Naive thymus-derived CD4-positive, alpha-beta T cell (primary cell): ENCODE measurements at regions not wholly inside any gene's neighbourhood (a gene's known extent, or its start where the extent isn't known, plus 50 kb on each side); places are given as distances from the start of the nearest gene placed in this dataset.

Experiments used
- ATAC-seq: fragments of 150-1000 bp; cut with Tn5 transposase; 2 replicates; pipeline ENCODE4 v1.10.0; 2021; ENCODE audit warnings: mild to moderate bottlenecking, moderate library complexity
- CTCF ChIA-PET: fragments of 350-600 bp; sonication (Branson Sonifier 250); formaldehyde crosslinking; loops from one replicate; lab custom pipeline; 2021; ENCODE audit warnings: antibody characterized with exemption; lab: Charles Lee
- POLR2A ChIA-PET: fragments of 350-600 bp; sonication (Branson Sonifier 250); formaldehyde crosslinking; loops from one replicate; lab custom pipeline; 2021; ENCODE audit warnings: antibody characterized with exemption, inconsistent platforms; lab: Charles Lee
- DNase-seq, 9 donors: peaks; one replicate each; pipeline versions ENCODE4 v3.0.0 to v3.0.0-alpha.2; 2020 to 2022; ENCODE audit warnings: mixed read lengths in 1 of 9
- H3K27ac ChIP-seq: one replicate; pipeline ENCODE4 v1.7.0; 2013; ENCODE audit warnings: mild to moderate bottlenecking, low read depth, low read length, moderate library complexity
- H3K27me3 ChIP-seq, 2 donors: one replicate each; pipeline ENCODE4 v1.7.0; 2013; ENCODE audit warnings: low read length in 2 of 2, mild to moderate bottlenecking in 2 of 2, moderate library complexity in 2 of 2; ENCODE audit not compliant: control insufficient read depth in 2 of 2, insufficient read depth in 2 of 2
- H3K36me3 ChIP-seq, 3 experiments: 1 replicate in 2 of 3; 2 replicates in 1 of 3; pipeline ENCODE4 v1.7.0; 2013; ENCODE audit warnings: low read length in 3 of 3, mild to moderate bottlenecking in 3 of 3, moderate library complexity in 1 of 3; ENCODE audit not compliant: insufficient read depth in 3 of 3, control insufficient read depth in 2 of 3
- H3K4me1 ChIP-seq, 2 donors: one replicate each; pipeline ENCODE4 v1.7.0; 2013; ENCODE audit warnings: low read length in 2 of 2, mild to moderate bottlenecking in 2 of 2, moderate library complexity in 1 of 2; ENCODE audit not compliant: control insufficient read depth in 2 of 2, insufficient read depth in 2 of 2
- H3K4me3 ChIP-seq: 2 replicates; pipeline ENCODE4 v1.7.0; 2013; ENCODE audit warnings: mild to moderate bottlenecking, low read length
- H3K9me3 ChIP-seq, 3 experiments: 1 replicate in 2 of 3; 2 replicates in 1 of 3; pipeline ENCODE4 v1.7.0; 2013; ENCODE audit warnings: low read length in 3 of 3; ENCODE audit not compliant: control insufficient read depth in 2 of 3
- H3K27ac Mint-ChIP-seq, 9 donors: one replicate each; pipeline ENCODE4 v1.8.0; 2020 to 2022; ENCODE audit warnings: mixed read lengths in 9 of 9, mild to moderate bottlenecking in 8 of 9, moderate library complexity in 5 of 9, inconsistent platforms in 2 of 9
- H3K27me3 Mint-ChIP-seq, 5 donors: one replicate each; pipeline ENCODE4 v1.8.0; 2021 to 2022; ENCODE audit warnings: mixed read lengths in 5 of 5, mild to moderate bottlenecking in 1 of 5
- H3K36me3 Mint-ChIP-seq, 5 donors: one replicate each; pipeline ENCODE4 v1.8.0; 2020 to 2022; ENCODE audit warnings: mixed read lengths in 5 of 5, mild to moderate bottlenecking in 3 of 5, inconsistent platforms in 1 of 5
- H3K4me1 Mint-ChIP-seq, 7 donors: one replicate each; pipeline ENCODE4 v1.8.0; 2020 to 2022; ENCODE audit warnings: mixed read lengths in 7 of 7, mild to moderate bottlenecking in 3 of 7, inconsistent platforms in 1 of 7
- H3K4me3 Mint-ChIP-seq, 10 donors: one replicate each; pipeline ENCODE4 v1.8.0; 2020 to 2022; ENCODE audit warnings: mild to moderate bottlenecking in 10 of 10, mixed read lengths in 10 of 10, moderate library complexity in 6 of 10, inconsistent platforms in 2 of 10
- H3K9me3 Mint-ChIP-seq, 11 donors: one replicate each; pipeline ENCODE4 v1.8.0; 2020 to 2022; ENCODE audit warnings: mixed read lengths in 11 of 11, mild to moderate bottlenecking in 4 of 11, inconsistent platforms in 1 of 11, moderate library complexity in 1 of 11
- intact Hi-C, 2 donors: fragments of 100-400 bp; cut with micrococcal nuclease; formaldehyde crosslinking; loops; one replicate each; pipeline ENCODE4 v1.15.1; 2023

DNA sequence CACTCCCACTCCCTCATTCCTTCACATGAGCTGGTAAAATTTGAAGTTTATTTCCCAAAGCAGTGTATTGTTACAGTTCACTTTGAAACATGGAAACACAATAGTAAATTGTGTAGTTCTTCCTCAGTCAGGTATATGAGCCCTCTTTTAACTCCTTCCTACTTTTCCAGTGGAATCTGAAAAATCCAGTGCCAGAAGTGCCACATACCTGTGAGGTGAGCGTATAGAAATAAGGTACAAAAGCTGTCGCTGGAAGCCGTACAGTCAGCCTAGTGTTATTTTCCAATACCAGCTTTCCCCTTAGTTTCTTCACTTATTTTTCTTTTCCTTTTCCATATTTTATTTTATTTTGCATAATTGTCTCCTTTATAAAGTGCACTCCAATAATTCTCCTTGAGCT, 81.7 kb upstream of the CADM2 start:
- ATAC-seq = no peak
- H3K4me1 Mint-ChIP-seq = no peaks in the 10 kb centered on the region
- H3K4me3 Mint-ChIP-seq = no peak overlapping the region

DNA sequence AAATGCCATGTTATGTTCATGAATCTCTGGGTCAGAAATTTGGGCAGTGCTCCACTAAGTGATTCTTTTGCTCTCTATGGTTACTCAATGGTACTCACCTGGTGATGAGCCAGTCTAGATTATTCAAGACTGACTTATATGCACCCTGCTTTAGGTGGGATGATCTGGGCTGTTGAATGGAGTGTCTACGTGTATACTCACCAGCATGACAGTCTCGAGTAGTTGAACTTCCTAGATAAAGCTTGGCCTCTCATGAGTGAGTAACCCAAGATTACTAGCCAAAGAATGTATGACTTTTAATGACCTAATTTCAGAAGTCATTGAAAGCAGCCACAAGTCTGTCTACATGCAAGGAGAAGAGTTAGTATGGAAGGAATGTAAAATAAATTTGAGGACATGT, 77.5 kb upstream of the CADM2 start:
- CTCF ChIA-PET = no interaction called here
- H3K36me3 Mint-ChIP-seq = no peaks in the 10 kb centered on the region
- Histone ChIP-seq H3K9me3 (no peaks in the 10 kb centered on the region), H3K4me1 (no peaks in the 10 kb centered on the region), H3K4me3 (no peak overlapping the region), H3K27ac (no peak overlapping the region), H3K36me3 (no peaks in the 10 kb centered on the region), H3K27me3 (no peaks in the 10 kb centered on the region)
- peaks cover 2 to 35% (median 9%) of the 10 kb centered on the region in 11 donors for H3K9me3 Mint-ChIP-seq
- DNase-seq (no peak), ATAC-seq (no peak)
- no peaks in the 10 kb centered on the region for H3K4me1 Mint-ChIP-seq
- no peak overlapping the region for H3K4me3 Mint-ChIP-seq
- intact Hi-C loops = no loop called here
- POLR2A ChIA-PET = no interaction called here
- H3K27me3 Mint-ChIP-seq = no peaks in the 10 kb centered on the region
- no peak overlapping the region for H3K27ac Mint-ChIP-seq

More for the DNA sequence above, 81.7 kb upstream of the CADM2 start:
- Mint-ChIP-seq H3K36me3 (no peaks in the 10 kb centered on the region), H3K27ac (no peak overlapping the region), H3K9me3 (peaks cover 2 to 36% (median 9%) of the 10 kb centered on the region in 11 donors), H3K27me3 (no peaks in the 10 kb centered on the region)
- no peak for DNase-seq
- intact Hi-C loops = no loop called here
- H3K27me3 ChIP-seq = no peaks in the 10 kb centered on the region
- no peak overlapping the region for H3K27ac ChIP-seq
- POLR2A ChIA-PET = no interaction called here
- H3K9me3 ChIP-seq = no peaks in the 10 kb centered on the region
- no peaks in the 10 kb centered on the region for H3K36me3 ChIP-seq
- H3K4me3 ChIP-seq = no peak overlapping the region
- CTCF ChIA-PET = no interaction called here
- no peaks in the 10 kb centered on the region for H3K4me1 ChIP-seq

DNA sequence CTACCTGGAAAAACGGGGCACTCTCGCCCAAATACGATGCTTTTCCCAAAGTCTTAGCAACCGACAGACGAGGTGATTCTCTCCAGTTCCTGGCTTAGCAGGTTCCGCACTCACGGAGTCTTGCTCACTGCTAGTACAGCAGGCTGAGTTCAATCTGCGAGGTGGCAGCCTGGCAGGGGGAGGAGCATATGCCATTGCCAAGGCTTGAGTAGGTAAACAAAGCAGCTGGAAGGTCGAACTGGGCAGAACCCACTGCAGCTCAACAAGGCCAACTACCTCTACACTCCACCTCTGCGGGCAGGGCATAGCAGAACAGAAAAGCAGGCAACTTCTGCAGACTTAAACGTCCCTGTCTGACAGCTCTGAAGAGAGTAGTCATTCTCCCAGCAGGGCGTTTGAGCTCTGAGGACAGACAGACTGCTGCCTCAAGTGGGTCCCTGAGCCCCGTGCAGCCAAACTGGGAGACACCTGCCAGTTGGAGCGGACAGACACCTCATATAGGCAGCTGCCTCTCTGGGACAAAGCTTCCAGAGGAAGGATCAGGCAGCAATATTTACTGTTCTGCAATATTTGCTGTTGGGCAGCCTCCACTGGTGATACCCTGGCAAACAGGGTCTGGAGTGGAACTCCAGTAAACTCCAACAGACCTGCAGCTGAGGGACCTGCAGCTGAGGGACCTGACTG, 73.4 kb upstream of the CADM2 start:
- no peaks in the 10 kb centered on the region for H3K36me3 ChIP-seq
- no peak overlapping the region for H3K4me3 ChIP-seq
- Mint-ChIP-seq H3K27ac (no peak overlapping the region), H3K27me3 (no peaks in the 10 kb centered on the region), H3K4me3 (no peak overlapping the region), H3K4me1 (no peaks in the 10 kb centered on the region), H3K9me3 (peaks cover 9 to 30% (median 21%) of the 10 kb centered on the region in 11 donors), H3K36me3 (peaks cover 0 to 8% (median 0%) of the 10 kb centered on the region in 5 donors)
- no peak for ATAC-seq
- no peak overlapping the region for H3K27ac ChIP-seq
- CTCF ChIA-PET = no interaction called here
- no peaks in the 10 kb centered on the region for H3K4me1 ChIP-seq
- POLR2A ChIA-PET = no interaction called here
- intact Hi-C loops = no loop called here
- no peak for DNase-seq
- no peaks in the 10 kb centered on the region for H3K9me3 ChIP-seq
- no peaks in the 10 kb centered on the region for H3K27me3 ChIP-seq

DNA sequence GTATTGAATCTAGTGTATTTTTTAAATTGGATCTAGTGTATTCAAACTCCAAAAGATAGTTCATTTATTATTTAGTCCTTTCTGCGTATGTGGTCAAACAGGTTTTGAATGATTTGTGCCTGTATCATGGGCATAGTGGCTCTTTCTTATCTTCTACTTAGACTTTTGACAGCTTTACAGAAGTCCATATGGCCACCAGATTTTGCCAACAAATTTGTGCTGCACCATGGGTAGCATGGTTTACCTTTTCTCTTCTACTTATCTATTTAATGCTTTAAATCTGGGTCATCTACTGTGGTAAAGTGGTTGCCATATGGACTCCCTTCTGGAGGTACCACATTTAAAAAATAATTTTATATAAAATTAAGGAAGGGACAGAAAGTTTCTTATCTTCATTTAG, 66.9 kb upstream of the CADM2 start:
- Mint-ChIP-seq H3K4me1 (no peaks in the 10 kb centered on the region), H3K27me3 (no peaks in the 10 kb centered on the region), H3K36me3 (peaks cover 0 to 8% (median 0%) of the 10 kb centered on the region in 5 donors), H3K4me3 (no peak overlapping the region), H3K27ac (no peak overlapping the region), H3K9me3 (peaks cover 8 to 50% (median 20%) of the 10 kb centered on the region in 11 donors)
- Histone ChIP-seq H3K27ac (no peak overlapping the region), H3K4me1 (no peaks in the 10 kb centered on the region), H3K27me3 (no peaks in the 10 kb centered on the region), H3K36me3 (no peaks in the 10 kb centered on the region), H3K9me3 (no peaks in the 10 kb centered on the region), H3K4me3 (no peak overlapping the region)
- ATAC-seq (no peak), DNase-seq (no peak)
- intact Hi-C loops = no loop called here
- CTCF ChIA-PET = no interaction called here
- POLR2A ChIA-PET = no interaction called here

DNA sequence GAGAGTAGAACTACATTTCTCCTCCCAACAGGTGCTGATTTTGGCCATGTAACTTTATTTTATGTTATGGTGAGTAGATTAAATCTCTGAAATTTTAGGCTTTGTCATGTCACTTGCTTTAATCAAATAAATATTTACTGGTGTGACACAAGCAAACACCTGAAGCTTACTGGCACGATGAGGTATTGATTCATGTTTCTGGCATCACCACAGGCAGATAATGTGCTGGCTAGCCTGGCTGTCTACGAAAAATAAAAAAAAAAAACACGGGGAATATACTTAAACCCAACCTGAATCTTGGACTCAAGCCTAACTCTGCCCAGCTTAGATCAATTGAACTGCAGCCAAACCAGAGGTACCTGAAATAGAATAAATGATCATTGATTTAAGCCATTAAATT, 65.6 kb upstream of the CADM2 start:
- H3K27me3 ChIP-seq = no peaks in the 10 kb centered on the region
- ChIA-PET CTCF (no interaction called here), POLR2A (no interaction called here)
- peaks cover 2 to 53% (median 18%) of the 10 kb centered on the region in 11 donors for H3K9me3 Mint-ChIP-seq
- H3K9me3 ChIP-seq = no peaks in the 10 kb centered on the region
- H3K4me1 ChIP-seq = no peaks in the 10 kb centered on the region
- no peak overlapping the region for H3K4me3 Mint-ChIP-seq
- H3K36me3 Mint-ChIP-seq = no peaks in the 10 kb centered on the region
- no peaks in the 10 kb centered on the region for H3K27me3 Mint-ChIP-seq
- H3K36me3 ChIP-seq = no peaks in the 10 kb centered on the region
- intact Hi-C loops = no loop called here
- no peaks in the 10 kb centered on the region for H3K4me1 Mint-ChIP-seq
- no peak for DNase-seq
- no peak overlapping the region for H3K27ac Mint-ChIP-seq
- no peak overlapping the region for H3K27ac ChIP-seq
- H3K4me3 ChIP-seq = no peak overlapping the region
- ATAC-seq = no peak

DNA sequence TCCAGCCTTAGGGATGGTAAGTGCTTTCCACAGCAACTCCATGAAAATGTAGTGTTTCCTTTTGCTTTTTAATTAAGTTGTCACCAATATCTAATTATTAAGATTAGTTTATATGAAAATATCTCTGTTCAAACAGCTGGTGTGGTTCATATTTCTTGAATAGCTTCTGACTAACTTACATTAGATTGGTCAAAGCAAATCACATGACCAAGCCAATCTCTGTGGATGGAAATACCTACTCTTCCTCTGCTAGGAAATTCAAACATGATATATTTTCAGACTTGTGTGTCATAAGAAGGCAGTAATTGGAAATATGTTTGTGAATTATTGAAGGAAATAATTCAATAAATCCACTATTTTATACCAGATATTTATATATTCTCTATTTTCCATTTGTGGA, 54.6 kb upstream of the CADM2 start:
- CTCF ChIA-PET = no interaction called here
- no peak overlapping the region for H3K27ac ChIP-seq
- Mint-ChIP-seq H3K4me3 (no peak overlapping the region), H3K27ac (no peak overlapping the region), H3K9me3 (peaks cover 0 to 28% (median 10%) of the 10 kb centered on the region in 11 donors), H3K36me3 (no peaks in the 10 kb centered on the region), H3K27me3 (no peaks in the 10 kb centered on the region), H3K4me1 (no peaks in the 10 kb centered on the region)
- H3K36me3 ChIP-seq = no peaks in the 10 kb centered on the region
- no peak overlapping the region for H3K4me3 ChIP-seq
- POLR2A ChIA-PET = no interaction called here
- H3K9me3 ChIP-seq = no peaks in the 10 kb centered on the region
- ATAC-seq = no peak
- no peaks in the 10 kb centered on the region for H3K4me1 ChIP-seq
- intact Hi-C loops = no loop called here
- DNase-seq = no peak
- H3K27me3 ChIP-seq = no peaks in the 10 kb centered on the region

DNA sequence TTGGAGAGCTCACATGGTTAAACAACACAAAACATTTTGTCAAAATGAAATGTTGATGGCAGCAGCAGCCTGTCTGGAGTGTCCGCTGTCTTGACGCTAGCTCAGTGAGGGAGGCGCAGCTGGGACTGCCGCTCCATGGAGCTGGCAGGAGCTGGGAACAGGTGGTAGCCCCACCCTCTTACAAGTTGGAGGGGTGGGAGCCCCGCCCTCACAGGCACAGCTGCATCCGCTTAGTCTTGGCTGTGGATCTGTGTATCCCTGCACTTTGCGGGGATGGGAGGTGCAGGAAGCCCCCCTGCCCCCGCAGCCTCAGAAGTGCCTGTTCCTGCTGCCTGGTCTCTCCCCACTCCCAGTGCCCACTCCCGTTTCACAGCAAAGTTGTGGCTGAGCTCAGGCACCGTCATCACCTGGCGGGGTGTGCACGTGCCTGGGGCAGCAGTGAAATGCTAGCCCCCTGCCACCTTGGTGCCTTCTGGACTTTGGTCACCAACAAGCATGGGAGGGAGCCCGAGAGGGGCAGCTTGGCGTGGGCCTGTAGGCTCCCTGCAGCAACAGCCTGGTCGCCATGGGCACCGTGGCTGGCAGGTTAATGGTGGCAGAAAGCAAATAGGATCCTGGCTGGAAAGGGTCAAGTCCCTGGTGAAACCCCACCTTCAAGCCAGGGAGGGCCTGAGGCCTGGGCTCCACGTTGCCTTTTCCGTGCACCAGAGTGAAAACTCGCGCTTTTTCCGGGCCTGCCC, 53.8 kb upstream of the CADM2 start:
- ATAC-seq (no peak), DNase-seq (no peak)
- no peaks in the 10 kb centered on the region for H3K36me3 Mint-ChIP-seq
- ChIA-PET POLR2A (no interaction called here), CTCF (no interaction called here)
- Histone ChIP-seq H3K27ac (no peak overlapping the region), H3K9me3 (no peaks in the 10 kb centered on the region), H3K4me1 (no peaks in the 10 kb centered on the region), H3K27me3 (no peaks in the 10 kb centered on the region), H3K36me3 (no peaks in the 10 kb centered on the region), H3K4me3 (no peak overlapping the region)
- no peaks in the 10 kb centered on the region for H3K27me3 Mint-ChIP-seq
- intact Hi-C loops = no loop called here
- H3K4me3 Mint-ChIP-seq = no peak overlapping the region
- H3K9me3 Mint-ChIP-seq = peaks cover 0 to 21% (median 8%) of the 10 kb centered on the region in 11 donors
- no peaks in the 10 kb centered on the region for H3K4me1 Mint-ChIP-seq
- no peak overlapping the region for H3K27ac Mint-ChIP-seq
